HG02884 (cell line): ENCODE measurements at regions not wholly inside any gene's neighbourhood (a gene's known extent, or its start where the extent isn't known, plus 50 kb on each side); places are given as distances from the start of the nearest gene placed in this dataset.

Experiments used
- ATAC-seq: cut with Tn5 transposase; IDR thresholded peaks from one replicate; pipeline ENCODE4 v1.9.1; 2021; ENCODE audit warnings: mild to moderate bottlenecking, moderate library complexity; ENCODE audit not compliant: unreplicated experiment

DNA sequence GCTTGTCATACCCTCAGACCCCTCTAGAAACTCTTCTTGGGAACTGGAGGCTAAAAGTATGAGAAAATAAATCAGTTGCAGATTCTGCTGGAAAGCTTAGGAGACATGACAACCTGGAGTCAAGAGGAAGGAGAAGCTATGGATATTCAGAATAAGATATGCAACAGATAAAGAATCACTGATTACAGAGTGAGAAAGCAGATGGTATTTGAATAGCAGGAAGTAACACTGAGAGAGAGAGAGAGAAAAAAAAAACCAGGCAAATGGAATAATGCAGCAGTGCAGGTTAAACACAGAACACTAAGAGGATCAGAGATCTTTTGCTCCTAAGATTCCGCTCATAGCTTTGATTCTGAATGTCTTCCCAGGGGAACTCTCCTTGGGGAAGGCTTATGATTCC, 1284.1 kb upstream of the NXPH2 start:
- ATAC-seq = no peak

DNA sequence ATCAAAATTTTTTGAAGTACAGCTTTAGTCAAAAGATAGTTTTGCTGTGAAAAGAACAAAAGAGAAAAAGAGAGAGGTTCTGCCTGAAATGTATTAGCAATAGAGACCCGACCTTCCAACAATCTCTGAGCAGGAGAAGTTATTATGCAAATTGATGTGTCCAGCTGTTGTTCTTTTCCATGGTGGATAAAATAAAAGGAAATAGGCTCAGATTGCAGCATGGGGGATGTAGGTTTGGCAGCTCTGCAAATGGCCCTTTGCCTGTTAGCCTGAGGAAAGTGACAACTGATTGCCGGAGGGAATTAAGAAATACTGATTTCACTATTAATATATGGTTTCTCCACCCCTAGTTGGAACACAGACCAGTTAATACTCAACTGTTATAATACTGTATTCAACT, 1283.2 kb upstream of the NXPH2 start:
- no peak for ATAC-seq

DNA sequence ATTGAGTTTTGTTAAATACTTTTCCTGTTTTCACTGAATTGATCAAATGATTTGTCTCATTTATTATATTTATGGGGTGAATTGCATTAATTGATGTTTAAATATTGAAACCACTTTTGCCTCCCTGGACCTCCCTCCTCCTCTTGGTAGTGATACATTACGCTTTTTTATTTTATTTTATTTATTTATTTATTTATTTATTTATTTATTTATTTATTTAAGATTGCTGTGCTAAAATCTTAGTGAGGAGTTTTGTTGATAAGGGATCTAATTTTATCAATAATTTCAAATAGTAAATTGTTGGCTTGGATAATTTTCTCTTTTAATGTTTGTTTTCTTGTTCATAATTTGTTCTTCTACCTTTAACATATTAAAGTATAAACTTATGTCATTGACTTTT, 1281.0 kb upstream of the NXPH2 start:
- ATAC-seq = no peak

DNA sequence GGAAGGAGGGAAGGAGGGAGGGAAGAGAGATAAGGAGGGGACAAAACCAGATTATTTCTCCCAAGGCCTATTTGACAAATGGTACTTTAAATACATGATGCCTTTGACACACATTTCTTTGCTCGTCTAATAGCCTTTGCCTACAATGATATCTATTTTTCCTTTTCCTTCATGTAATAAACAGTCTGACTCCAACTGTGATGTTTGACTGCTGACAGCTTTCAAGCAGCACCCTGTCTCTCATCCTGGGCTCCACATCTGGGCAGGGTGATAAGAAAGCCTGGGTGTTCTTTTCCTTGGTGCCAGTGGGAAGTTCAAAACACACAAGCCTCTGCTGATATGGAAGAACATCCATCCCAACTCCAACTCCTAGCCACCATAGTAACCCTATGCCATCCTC, 1277.7 kb upstream of the NXPH2 start:
- no peak for ATAC-seq

DNA sequence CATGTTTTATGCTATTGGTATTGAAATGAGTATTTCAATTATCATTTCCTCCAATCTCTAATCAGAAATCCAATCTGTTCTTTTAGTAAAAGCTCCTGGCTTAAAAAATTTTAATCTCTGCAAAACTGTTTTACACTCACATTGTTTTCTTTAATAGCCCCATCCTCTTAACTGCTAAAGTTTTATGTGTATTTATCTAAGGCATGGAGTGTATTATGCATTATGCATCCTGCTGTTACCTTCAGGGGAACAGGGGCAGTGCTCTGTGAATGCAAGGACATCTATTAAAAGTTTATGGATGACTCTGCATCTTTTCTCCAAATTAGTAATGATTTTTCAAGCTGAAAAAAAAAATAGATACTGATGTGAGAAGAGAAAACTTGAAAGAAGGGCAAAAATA, 1261.6 kb upstream of the NXPH2 start:
- no peak for ATAC-seq

DNA sequence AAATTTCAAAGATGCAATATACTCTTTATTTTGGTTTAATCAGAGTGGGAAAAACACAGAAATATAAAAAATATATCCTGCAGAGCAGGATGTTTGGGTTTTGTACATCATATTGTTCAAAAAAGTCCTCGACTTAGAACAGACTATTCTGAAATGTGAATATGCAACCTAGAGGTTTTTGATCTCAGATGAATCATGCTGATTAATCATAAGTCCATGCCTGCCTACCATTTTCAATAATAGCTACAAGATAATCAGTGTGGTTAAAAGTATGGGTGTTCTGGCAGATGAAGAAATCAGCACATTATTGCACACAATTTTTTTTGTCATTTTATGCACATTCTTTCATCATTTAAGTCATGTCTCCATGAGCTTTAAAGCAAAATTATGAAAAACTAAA, 1261.0 kb upstream of the NXPH2 start:
- ATAC-seq = no peak

DNA sequence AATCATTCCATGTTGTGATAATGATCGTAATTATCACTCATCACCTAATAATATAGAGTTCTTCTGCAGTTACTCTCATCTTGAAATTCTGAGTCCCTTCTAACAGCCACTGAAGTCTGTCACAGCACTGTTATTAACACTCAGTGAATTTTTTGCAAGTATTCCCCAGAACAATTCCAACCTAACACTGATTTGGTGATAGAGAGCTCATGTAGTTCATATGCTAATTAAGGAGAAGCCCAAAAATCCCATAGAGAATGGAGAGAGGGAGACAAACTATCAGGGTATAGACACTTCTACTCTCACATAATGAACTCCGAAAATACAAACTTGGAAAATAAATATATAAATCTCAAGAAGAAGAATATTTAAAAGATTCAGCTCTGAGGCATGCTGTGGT, 1253.4 kb upstream of the NXPH2 start:
- no peak for ATAC-seq

DNA sequence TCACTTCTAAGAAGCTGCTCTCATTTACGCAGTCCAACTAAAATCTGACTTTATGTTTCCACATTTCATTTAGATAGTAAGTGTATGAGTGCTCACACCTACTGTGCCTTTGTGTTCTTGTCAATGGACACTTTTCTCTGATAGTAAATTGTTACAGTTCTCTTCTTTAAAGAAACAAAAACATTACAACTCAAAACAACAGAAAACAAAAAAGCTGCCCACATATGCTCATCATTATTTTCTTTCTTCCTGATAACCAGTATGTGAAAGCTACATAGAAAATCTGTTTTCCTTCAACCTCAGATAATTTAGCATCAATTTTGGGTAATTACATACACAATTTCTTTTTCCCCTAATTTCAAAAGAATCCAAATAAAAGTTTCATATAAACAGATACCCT, 1247.8 kb upstream of the NXPH2 start:
- no peak for ATAC-seq

DNA sequence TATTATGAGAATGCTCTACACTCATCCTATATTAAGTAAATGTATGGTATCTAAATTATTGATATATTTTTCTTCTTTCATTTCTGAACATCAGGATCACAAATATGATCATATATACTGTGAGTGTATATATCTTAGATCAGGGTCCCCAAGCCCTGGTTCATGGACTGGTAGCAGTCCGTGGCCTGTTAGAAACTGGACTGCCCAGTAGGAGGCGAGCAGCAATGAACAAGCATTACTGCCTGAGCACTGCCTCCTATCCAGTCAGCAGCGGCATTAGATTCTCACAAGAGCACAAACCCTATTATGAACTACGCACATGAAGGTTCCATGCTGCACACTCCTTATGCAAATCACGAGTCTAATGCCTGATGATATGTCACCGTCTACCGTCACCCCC, 1247.1 kb upstream of the NXPH2 start:
- ATAC-seq = no peak

DNA sequence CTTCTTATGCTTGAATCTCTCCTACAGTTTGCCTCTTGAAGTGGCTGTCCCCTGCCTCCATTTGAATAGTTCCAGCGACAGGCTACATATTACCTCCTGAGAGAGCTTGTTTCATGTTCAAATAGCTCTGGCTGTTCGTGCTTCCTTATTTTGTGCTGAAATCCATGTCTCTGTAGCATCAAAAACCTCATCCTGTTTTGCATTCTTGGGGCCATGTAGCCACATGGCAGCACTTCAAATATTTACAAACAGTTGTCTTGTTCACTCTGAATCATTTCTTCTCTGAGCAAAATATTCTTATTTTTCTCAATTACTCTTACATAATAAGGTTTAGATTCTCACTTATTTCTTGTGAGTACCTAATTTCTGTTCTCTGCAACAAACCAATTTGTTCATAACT, 1243.1 kb upstream of the NXPH2 start:
- ATAC-seq = no peak

DNA sequence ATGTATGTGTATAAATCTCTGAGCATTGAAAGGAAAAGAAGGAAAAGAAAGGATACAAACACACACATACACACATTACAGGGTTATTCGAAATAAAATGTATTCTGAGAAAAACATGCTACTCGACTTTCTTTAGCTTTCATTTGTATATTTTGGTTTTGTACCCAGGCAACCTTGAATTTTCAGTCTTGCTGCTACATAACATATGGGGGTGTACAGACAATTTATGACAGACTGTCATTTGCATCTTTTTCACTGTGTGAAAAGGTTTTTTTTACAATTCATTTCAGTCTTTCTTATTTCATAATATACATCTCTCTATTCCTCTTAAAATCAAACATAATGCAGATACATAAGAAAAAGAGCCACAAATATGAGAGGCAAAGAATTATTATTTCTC, 1238.4 kb upstream of the NXPH2 start:
- no peak for ATAC-seq

DNA sequence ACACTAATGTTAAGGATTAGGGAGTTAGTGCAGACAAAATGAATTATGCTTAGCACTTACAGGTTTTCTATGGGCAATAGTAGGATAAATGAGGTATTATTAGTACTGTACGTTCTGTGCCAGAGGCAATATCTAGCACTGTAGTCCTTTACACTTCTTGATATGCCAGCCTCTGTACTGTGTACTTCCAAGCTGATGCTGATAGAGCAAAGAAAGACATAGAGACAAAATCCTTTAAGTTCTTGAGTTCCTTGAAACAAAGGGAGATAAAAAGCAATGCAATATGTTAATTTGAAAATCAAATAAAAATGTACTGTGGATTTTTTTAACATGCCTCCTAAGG, 1234.0 kb upstream of the NXPH2 start:
- no peak for ATAC-seq

DNA sequence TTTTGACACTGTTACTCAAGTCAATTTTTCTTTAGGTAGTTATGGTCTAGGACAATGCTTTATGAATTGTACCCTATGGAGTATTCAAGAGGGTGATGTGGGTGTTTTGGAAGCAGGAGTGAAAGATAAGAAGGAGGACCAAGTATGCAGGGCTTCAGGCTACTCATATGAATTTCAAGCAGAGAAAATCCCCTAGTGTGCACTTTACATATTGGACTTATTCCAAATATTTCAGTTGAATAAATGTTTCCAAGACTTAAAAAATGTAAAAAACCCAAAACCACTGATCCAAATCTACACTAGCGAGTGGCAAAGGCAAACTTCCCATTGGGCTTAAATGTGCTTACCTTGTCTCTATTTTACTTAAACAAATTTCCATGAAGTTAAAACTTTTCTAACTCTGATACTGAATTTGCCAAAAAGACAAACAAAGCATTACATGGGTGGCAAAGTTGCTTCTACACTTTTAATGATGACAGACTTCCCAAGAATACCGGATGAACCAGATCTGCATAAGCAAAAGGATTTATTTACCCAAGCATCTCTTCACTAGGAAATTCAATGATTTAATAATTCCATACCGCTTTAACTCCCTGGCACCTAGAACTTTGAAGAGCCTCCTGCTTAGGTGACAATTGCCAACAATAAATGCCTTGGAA, 1233.5 kb upstream of the NXPH2 start:
- no peak for ATAC-seq

DNA sequence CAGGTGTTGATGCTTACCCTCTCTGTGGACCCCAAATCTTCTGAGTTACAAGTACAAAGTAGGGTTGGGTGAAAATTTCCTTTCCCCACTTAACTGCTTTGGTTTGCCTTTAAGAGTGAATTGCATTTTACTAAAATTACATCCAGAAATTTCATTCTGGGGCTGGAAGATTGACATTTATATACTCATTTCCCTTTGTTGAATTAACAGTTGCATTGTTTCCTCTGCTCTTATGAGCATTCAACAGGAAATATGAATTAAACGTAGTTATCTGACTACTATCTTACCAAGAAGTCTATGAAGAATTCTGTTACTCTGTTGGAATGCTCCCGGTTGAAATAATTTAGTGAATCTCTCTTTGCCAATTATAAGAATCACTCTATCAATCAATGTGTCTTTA, 1231.1 kb upstream of the NXPH2 start:
- ATAC-seq = no peak

DNA sequence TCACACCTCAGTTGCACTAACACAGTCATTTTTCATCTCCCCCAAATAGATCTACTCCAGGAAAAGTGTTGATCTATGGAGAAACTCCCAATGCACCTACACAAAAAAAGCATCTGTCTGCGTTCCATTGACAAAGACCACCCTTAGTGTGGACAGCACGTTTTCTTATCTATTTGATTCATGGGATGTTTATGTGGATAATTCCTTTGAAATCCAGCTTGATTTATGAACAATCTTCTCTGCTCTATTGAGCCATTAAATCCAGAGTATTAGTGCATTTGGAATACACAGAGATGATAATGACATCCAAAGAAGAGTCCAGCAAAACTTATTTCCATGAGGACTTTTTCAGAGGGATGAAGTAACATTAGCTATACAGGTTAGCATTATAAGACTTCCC, 1221.9 kb upstream of the NXPH2 start:
- ATAC-seq = no peak

DNA sequence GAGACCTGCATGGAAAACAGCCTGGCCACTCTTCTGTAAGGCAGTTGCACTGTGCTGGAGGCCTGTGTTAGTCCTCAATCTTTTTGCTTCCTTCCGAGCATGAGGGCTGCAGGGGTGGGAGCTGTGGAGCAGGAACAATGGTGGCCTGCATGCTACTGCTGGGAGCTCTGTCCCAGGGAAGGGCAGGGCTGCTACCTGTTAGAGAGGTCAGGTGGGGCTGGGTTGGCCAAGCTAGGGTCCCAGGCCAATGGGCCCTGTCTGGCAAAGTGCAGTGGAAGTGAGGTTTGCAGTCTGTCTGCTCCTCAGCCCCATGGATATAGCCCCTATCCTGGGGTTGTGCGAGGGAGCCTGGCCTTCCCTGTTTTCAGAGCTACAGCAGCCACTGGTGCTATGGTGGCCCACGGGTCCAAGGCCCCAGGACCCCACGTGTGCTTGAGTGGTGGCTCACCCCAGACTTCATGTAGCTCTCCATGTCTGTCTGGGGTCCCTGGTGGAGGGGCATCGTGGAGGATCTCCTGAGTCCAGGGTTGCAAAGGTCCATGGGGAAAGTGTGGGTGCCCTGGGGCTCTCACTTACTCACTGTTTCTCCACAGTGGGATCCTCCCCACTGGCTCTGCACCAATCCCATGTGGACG, 1212.6 kb upstream of the NXPH2 start:
- ATAC-seq = no peak

DNA sequence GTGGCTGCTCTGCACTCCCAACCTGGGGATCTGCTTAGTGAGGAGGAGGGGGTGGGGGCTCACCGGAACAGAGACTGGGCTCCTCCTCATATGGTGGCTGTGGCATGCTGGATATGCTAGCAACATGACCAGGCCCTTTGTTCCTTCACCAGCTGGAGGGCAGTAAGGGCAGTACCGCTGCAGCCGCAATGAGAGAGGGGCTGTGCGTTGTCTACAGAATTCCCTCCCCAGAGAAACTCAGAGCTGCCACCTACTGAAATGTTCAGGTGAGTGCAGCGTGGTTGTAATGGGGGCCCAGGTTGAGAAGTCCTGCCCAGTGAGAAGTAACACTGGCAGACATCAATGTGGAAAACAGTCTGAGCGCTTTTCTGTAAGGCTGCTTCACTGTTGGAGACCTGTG, 1211.9 kb upstream of the NXPH2 start:
- no peak for ATAC-seq

DNA sequence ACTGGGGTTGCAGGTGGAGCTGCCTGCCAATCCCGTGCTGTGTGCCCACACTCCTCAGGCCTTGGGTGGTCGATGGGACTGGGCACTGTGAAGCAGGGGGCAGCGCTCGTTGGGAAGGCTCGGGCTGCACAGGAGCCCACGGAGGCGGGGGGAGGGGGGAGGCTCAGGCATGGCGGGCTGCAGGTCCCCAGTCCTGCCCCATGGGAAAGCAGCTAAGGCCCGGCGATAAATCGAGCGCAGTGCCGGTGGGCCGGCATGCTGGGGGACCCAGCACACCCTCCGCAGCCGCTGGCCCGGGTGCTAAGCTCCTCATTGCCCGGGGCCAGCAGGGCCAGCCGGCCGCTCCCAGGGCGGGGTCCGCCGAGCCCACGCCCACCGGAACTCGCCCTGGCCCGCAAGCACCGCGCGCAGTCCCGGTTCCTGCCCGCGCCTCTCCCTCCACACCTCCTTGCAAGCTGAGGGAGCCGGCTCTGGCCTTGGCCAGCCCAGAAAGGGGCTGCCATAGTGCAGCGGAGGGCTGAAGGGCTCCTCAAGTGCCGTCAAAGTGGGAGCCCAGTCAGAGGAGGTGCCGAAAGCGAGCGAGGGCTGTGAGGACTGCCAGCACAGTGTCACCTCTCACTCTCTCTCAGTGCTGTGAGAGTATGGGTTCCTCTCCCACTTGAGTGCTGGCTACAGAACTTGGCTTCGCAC, 1210.6 kb upstream of the NXPH2 start:
- no peak for ATAC-seq

DNA sequence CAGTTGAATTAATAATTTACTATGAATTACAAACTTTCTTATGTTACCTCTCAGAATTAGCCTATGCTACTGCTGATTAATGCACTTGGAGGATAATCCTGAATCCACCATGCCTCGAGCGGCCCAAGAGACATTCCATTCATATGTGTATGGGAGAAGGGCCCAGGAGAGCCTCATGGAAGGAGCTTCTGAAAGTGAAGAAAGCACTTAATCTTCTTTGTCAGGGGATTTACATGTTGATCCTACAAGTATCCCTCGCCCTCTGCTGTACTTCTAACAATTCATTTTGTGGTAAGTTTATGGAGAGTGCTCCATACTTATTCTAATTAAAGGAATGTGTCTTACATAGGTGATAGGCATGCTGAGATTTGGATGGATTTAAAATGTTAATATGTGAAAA, 1189.1 kb upstream of the NXPH2 start:
- no peak for ATAC-seq

DNA sequence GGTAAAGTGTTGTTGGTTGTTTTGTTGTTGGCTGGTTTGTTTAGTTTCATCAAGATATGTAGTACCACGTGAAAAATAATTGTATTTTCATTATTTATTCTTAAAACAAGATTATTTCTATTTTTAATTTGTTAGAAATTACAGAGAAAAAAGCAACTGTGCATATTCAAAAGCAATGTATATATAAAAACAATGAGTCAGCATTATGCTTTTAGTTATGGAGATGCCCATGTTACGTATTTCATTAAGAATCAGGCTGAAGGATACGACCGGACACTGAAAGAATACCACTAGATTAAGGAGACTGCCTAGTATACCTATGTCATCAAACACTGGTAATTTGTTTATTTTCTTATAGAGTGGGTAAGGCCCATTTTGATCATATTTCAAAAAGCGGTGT, 1188.4 kb upstream of the NXPH2 start:
- no peak for ATAC-seq

DNA sequence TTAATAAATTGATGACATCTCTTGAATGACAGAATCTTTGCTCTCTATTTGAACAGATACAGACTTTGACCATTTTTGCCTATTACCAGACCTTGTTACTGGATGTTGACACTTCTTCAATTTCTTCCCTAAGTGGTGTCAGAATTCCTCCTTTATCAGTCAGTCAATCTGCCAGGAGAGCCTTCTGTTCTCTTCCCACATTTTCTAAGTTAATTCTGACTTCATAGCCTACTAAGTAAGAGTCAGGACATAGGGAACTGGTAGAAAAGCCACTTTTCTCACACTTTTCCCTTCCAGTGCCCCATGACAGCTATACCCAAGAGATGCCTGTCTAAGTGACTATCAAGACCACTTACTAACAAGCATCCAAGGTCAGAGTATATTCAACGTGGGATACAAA, 1187.5 kb upstream of the NXPH2 start:
- ATAC-seq = no peak

DNA sequence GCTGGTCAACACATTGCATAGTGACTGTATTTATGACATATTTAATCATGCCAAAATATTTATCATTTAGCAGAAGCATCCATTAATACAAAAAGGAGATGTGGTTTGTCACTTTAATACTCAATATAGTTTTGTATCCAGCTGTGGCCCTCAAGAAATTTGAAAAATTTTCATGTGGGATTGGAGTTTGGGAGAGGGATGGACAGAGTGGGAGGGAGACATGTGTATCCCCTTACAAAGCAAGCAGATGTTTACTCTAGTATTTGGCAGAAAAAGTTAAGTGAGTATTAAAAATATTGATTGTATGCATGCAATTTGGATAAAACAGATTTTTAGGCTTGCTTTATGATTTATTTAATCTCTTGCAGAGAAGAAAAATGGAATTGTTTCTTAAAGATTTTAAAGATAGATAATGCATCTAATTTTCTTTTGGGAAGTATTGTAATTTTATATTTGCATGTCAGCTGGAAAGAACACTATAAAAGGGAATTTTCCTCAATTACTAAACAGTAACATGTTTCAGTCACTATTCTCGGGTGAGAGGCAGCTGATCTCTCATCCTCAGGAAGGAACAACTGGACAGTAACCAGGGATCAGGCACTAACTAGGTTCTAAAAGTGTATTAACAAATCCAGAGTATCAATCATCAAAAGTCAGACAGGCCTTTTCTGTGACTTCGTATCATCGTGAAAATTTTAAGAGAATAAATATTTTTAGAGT, 1184.7 kb upstream of the NXPH2 start:
- ATAC-seq = no peak
